H1 (cell line): ENCODE measurements at regions not wholly inside any gene's neighbourhood (a gene's known extent, or its start where the extent isn't known, plus 50 kb on each side); places are given as distances from the start of the nearest gene placed in this dataset.

ENCODE experiments used
- CHD2 ChIP-seq: IDR thresholded peaks from 2 replicates; pipeline ENCODE4 v1.6.1; 2012; ENCODE audit warnings: low read length, improper control_type of control experiment
- PHF8 ChIP-seq: fragments of 200-600 bp; sonication (generic); conservative IDR thresholded peaks from 2 replicates; pipeline ENCODE4 v1.7.1; 2012; ENCODE audit warnings: low read depth, mild to moderate bottlenecking, inconsistent platforms, low read length, moderate library complexity
- TF ChIP-seq, protein P1 (sequence below): IDR thresholded peaks from 2 replicates; pipeline ENCODE4 v1.6.1; 2011; ENCODE audit warnings: low read length, improper control_type of control experiment

- TF ChIP-seq, protein P1, sequence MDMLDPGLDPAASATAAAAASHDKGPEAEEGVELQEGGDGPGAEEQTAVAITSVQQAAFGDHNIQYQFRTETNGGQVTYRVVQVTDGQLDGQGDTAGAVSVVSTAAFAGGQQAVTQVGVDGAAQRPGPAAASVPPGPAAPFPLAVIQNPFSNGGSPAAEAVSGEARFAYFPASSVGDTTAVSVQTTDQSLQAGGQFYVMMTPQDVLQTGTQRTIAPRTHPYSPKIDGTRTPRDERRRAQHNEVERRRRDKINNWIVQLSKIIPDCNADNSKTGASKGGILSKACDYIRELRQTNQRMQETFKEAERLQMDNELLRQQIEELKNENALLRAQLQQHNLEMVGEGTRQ = no peak
- TF ChIP-seq PHF8 (no peak), CHD2 (no peak)
Measured at GRCh38 chr4:67126570-67126969, 418.7 kb downstream of the CENPC start (continued).
